HCT116 (cell line): ENCODE measurements at regions not wholly inside any gene's neighbourhood (a gene's known extent, or its start where the extent isn't known, plus 50 kb on each side); places are given as distances from the start of the nearest gene placed in this dataset.

Source experiments
- POLR2AphosphoS5 ChIP-seq: IDR thresholded peaks from 2 replicates; pipeline ENCODE4 v1.6.1; 2011; ENCODE audit warnings: mild to moderate bottlenecking, low read depth, low read length, moderate library complexity
- TF ChIP-seq, protein P1 (sequence below): IDR thresholded peaks from 2 replicates; pipeline ENCODE4 v1.6.1; 2012
- TF ChIP-seq, protein P2 (sequence below), 3 experiments: fragments of 200-600 bp in 1 of 3; sonication (generic) in 1 of 3; IDR thresholded peaks in 2 of 3; conservative IDR thresholded peaks in 1 of 3; 2 replicates each; pipeline ENCODE4 v1.5.1; 2012 to 2017; ENCODE audit warnings: low read depth in 2 of 3, low read length in 2 of 3, antibody characterized with exemption in 1 of 3, borderline replicate concordance in 1 of 3, control low read depth in 1 of 3, mild to moderate bottlenecking in 1 of 3, mixed read lengths in 1 of 3, mixed run types in 1 of 3, moderate library complexity in 1 of 3; ENCODE audit not compliant: insufficient read depth in 1 of 3

DNA sequence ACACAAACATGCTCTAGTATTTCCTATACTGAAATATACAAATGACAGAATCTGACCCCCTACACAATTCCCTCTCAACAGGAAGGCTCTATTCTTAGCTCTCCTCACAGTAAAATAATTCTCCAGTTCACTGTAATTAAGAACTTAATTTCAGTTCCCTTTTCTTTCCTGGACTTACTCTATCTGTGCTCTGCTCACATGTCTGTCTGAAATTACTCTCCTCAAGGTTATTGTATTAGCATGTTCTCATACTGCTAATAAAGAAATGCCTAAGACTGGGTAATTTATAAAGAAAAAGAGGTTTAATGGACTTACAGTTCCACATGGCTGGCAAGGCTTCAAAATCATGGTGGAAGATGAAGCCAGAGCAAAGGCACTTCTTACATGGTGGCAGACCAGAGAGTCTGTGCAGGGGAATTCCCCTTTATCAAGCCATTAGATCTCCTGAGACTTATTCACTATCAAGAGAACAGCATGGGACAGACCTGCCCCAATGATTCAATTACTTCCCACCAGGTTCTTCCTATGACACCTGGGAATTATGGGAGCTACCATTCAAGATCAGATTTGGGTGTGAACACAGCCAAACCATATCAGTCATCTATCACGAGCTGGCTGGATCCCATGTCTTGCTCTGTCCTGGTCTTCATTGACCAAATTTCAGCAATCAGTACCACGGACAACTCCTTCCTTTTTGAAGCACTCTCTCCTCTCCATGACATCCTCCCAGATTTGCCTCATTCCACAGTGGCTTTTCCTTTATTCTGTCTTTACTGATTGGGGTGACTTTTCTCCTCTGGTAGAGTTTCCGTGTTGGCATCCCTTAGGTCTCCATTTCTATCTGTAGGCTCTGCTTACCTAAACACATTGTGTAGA lies 110.9 kb downstream of the GALR1 start:
- TF ChIP-seq, protein P1, sequence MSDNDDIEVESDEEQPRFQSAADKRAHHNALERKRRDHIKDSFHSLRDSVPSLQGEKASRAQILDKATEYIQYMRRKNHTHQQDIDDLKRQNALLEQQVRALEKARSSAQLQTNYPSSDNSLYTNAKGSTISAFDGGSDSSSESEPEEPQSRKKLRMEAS: no peak
- TF ChIP-seq, protein P2, sequence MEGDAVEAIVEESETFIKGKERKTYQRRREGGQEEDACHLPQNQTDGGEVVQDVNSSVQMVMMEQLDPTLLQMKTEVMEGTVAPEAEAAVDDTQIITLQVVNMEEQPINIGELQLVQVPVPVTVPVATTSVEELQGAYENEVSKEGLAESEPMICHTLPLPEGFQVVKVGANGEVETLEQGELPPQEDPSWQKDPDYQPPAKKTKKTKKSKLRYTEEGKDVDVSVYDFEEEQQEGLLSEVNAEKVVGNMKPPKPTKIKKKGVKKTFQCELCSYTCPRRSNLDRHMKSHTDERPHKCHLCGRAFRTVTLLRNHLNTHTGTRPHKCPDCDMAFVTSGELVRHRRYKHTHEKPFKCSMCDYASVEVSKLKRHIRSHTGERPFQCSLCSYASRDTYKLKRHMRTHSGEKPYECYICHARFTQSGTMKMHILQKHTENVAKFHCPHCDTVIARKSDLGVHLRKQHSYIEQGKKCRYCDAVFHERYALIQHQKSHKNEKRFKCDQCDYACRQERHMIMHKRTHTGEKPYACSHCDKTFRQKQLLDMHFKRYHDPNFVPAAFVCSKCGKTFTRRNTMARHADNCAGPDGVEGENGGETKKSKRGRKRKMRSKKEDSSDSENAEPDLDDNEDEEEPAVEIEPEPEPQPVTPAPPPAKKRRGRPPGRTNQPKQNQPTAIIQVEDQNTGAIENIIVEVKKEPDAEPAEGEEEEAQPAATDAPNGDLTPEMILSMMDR (IDR thresholded peaks at IDR 0.05 in 2 of 3, conservative IDR thresholded peaks at IDR 0.05 in 1 of 3; ENCODE audit: borderline replicate concordance in 1 of 3, insufficient read depth in 1 of 3, low read depth in 2 of 3, low read length in 2 of 3): no peak
- TF ChIP-seq POLR2AphosphoS5: no peak
